ENCODE measurements at regions not wholly inside any gene's neighbourhood (a gene's known extent, or its start where the extent isn't known, plus 50 kb on each side); places are given as distances from the start of the nearest gene placed in this dataset.
"Not testable (repeated sequence)": the region's sequence is repeated elsewhere in the genome, so short reads cannot be mapped to it uniquely, and the experiment has no call there.

DNA sequence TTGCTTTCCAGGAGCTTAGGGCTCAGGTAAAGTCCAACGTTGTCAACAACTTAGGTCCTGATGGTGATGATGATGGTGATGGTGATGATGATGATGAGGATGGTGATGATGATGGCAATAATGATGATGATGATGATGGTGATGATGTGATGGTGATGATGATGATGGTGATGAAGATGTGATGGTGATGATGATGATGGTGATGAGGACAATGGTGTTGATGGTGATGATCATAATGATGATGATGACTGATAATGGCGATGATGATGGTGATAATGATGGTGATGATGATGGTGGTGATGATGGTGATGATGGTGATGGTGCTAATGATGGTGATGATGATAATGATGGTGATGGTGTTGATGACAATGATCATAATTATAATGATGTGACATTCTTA is 750.2 kb downstream of the TBC1D22A start:
- no peak overlapping the region for H3K4me3 ChIP-seq (ENCODE audit: low read depth, low read length)
- DNase-seq (ENCODE audit: low read depth), result no peak
- TF ChIP-seq, protein P1, sequence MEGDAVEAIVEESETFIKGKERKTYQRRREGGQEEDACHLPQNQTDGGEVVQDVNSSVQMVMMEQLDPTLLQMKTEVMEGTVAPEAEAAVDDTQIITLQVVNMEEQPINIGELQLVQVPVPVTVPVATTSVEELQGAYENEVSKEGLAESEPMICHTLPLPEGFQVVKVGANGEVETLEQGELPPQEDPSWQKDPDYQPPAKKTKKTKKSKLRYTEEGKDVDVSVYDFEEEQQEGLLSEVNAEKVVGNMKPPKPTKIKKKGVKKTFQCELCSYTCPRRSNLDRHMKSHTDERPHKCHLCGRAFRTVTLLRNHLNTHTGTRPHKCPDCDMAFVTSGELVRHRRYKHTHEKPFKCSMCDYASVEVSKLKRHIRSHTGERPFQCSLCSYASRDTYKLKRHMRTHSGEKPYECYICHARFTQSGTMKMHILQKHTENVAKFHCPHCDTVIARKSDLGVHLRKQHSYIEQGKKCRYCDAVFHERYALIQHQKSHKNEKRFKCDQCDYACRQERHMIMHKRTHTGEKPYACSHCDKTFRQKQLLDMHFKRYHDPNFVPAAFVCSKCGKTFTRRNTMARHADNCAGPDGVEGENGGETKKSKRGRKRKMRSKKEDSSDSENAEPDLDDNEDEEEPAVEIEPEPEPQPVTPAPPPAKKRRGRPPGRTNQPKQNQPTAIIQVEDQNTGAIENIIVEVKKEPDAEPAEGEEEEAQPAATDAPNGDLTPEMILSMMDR (conservative IDR thresholded peaks at IDR 0.05; ENCODE audit: low read depth, low read length), result no peak

DNA sequence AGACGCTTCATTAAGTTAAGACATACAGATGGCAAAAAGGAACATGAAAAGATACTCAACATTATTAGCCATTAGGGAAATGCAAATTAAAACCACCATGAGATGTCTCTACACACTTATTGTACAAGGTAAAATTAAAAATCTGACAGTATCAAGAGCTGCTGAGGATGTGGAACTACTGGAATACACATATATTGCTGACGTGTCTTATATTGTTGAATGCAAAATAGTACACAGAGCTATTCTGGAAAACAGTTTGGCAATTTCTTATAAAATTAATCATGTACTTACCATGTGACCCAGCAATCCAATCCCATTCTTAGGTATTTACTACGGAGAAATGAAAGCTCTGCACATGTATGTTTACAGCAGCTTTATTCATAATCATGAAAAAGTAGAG is 742.5 kb downstream of the TBC1D22A start:
- TF ChIP-seq, protein P1 (conservative IDR thresholded peaks at IDR 0.05; ENCODE audit: low read depth, low read length), result no peak
- no peak for DNase-seq (ENCODE audit: low read depth)
- no peak overlapping the region for H3K4me3 ChIP-seq (ENCODE audit: low read depth, low read length)

DNA sequence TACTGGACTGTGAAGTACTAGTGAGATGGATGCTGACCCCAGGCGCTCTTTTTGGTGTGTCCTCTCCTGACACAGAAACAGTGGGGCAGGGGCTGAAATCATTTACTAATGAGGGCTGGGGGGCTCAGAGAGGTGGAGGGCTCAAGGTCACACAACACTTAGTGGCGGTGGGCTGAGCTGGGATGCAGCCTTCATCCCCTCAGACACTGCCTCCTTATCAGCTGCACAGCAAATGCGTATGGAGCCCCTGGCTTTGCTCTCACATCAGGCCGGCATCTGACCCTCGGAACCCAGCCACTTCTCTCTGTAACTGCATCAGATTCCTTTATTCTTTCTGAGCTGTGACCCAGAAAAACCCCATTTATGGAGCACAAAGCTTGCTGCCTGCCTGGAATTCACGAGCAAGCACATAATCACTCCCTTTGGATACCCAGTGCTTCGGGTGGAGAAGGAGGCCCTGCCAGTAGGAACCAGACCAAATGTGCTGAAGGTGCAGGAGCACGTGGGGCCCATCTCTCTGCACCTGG is 736.6 kb downstream of the TBC1D22A start:
- no peak for DNase-seq (ENCODE audit: low read depth)
- TF ChIP-seq, protein P1 (conservative IDR thresholded peaks at IDR 0.05; ENCODE audit: low read depth, low read length), result no peak

DNA sequence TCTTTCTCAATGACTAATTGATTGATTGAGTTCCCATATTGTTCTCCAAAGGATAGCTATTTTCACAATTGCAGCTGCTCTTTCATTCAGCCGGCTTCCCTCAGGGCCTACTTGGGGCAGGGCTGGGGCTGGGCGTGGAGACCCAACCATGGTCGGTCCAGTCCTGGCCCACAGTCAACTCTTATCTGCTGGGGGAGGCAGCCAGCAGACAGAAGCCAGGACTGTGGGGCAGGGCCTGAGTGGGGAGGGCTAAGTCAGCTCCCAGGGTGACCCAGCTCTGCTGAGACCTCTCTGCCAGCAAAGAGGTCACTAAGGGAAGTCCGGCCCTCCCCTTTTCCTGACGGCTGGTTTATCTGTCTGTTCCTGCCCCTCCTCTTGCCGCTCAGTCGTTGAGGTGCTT is 735.2 kb downstream of the TBC1D22A start:
- H3K4me3 ChIP-seq (ENCODE audit: low read depth, low read length), result no peak overlapping the region
- DNase-seq (ENCODE audit: low read depth), result no peak
- TF ChIP-seq, protein P1 (conservative IDR thresholded peaks at IDR 0.05; ENCODE audit: low read depth, low read length), result no peak

More for the DNA sequence above, 736.6 kb downstream of the TBC1D22A start:
- H3K4me3 ChIP-seq (ENCODE audit: low read depth, low read length), result no peak overlapping the region

DNA sequence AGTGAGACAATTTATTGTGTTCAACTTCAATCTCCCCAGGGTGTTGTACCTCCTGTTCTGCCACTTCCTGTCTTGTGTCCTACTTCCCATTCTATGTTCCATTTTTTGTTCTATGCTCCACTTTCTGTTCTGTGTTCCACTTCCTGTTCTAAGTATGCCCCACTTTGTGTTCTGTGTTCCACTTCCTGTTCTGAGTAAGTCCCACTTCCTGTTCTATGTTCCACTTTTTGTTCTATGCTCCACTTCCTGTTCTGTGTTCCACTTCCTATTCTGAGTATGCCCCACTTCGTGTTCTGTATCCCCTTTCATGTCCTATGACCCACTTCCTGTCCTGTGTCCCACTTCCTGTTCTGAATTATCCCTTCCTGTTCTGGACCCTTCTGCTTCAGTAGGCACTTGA is 732.7 kb downstream of the TBC1D22A start:
- DNase-seq (ENCODE audit: low read depth), result no peak
- TF ChIP-seq, protein P1 (conservative IDR thresholded peaks at IDR 0.05; ENCODE audit: low read depth, low read length), result no peak
- no peak overlapping the region for H3K4me3 ChIP-seq (ENCODE audit: low read depth, low read length)

DNA sequence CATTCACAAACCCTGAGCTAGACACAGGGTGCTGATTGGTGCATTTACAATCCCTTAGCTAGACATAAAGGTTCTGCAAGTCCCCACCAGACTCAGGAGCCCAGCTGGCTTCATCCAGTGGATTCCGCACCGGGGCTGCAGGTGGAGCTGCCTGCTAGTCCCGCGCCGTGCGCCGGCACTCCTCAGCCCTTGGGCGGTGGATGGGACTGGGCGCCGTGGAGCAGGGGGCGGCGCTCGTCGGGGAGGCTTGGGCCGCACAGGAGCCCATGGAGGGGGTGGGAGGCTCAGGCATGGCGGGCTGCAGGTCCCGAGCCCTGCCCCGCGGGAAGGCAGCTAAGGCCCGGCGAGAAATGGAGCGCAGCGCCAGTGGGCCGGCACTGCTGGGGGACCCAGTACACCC is 725.7 kb downstream of the TBC1D22A start:
- DNase-seq (ENCODE audit: low read depth); H3K4me3 ChIP-seq (ENCODE audit: low read depth, low read length): not testable (repeated sequence)

DNA sequence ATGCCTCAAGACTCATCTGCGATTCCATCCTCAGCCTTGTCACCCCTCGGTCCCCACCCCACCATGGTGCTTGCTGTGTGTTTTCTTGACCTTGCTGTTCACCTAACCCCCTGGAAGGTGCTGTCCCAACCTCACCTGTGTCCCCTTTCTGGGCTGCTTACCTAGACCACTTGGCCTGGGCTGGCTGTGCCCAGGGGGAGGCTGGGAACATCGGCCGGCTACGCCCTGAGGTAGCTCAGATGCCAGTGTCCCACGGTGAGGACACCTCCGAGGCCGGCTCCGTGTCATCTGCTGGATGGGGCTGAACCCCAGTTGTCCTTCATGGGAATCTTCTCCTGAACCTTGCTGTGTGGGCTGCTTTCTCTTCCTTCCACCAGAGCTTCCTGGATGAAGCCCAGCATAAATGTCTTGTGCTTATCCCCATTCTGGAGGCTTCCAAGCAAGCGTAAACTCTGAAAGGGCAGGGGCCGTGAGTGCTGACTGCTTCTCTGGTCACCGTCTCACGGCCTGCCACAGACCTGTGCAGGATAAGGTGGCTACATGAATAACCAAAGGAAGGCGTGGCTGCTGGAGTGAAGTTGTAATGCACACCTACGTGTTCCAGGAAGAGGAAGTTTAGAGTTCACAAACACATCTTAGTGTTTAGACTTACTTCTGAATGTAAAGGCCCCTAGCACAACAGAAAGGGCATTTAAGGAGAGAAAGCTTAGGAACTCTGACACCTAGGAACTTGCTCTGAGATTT is 724.3 kb downstream of the TBC1D22A start:
- TF ChIP-seq, protein P1 (conservative IDR thresholded peaks at IDR 0.05; ENCODE audit: low read depth, low read length), result no peak
- DNase-seq (ENCODE audit: low read depth), result no peak
- H3K4me3 ChIP-seq (ENCODE audit: low read depth, low read length), result no peak overlapping the region
